AG09309 (cell line): ENCODE measurements at regions not wholly inside any gene's neighbourhood (a gene's known extent, or its start where the extent isn't known, plus 50 kb on each side); places are given as distances from the start of the nearest gene placed in this dataset.

ENCODE experiments used
- DNase-seq: peaks from one replicate; pipeline ENCODE4 v3.0.0-alpha.2; 2010; ENCODE audit warnings: low read depth
- H3K4me3 ChIP-seq: 2 replicates; pipeline ENCODE4 v1.5.1; 2011; ENCODE audit warnings: mild to moderate bottlenecking, low read depth, low read length, moderate library complexity; ENCODE audit not compliant: control insufficient read depth
- CTCF ChIP-seq: IDR thresholded peaks from 2 replicates; pipeline ENCODE4 v1.5.1; 2011; ENCODE audit warnings: mild to moderate bottlenecking, low read depth, low read length, inconsistent platforms; ENCODE audit not compliant: insufficient read depth, control insufficient read depth; ENCODE audit errors: missing control alignments

- TF ChIP-seq CTCF, result no peak
- no peak for DNase-seq
- no peak overlapping the region for H3K4me3 ChIP-seq
Observed at GRCh38 chr1:34363447-34363846, 186.7 kb downstream of the C1orf94 start.

GRCh38 chr1:34363915-34364314 lies 187.2 kb downstream of the C1orf94 start:
- TF ChIP-seq CTCF, result no peak
- DNase-seq, result no peak
- no peak overlapping the region for H3K4me3 ChIP-seq

- H3K4me3 ChIP-seq, result no peak overlapping the region
- TF ChIP-seq CTCF, result no peak
- DNase-seq, result no peak
Observed at GRCh38 chr1:34364376-34364775, 187.7 kb downstream of the C1orf94 start.

- no peak for DNase-seq
- TF ChIP-seq CTCF, result no peak
- no peak overlapping the region for H3K4me3 ChIP-seq
Observed at GRCh38 chr1:34365295-34365694, 188.6 kb downstream of the C1orf94 start.

GRCh38 chr1:34366875-34367624 lies 190.3 kb downstream of the C1orf94 start:
- H3K4me3 ChIP-seq, result no peak overlapping the region
- no peak for DNase-seq
- no peak for TF ChIP-seq CTCF

GRCh38 chr1:34367954-34368353 lies 191.2 kb downstream of the C1orf94 start:
- DNase-seq, result no peak
- H3K4me3 ChIP-seq, result no peak overlapping the region
- TF ChIP-seq CTCF, result no peak
